ENCODE measurements at regions not wholly inside any gene's neighbourhood (a gene's known extent, or its start where the extent isn't known, plus 50 kb on each side); places are given as distances from the start of the nearest gene placed in this dataset.
A peak's percentile ranks its signal among the peaks of the same experiment; 100 is the strongest.

- Histone ChIP-seq H3K36me3 (replicated peaks in 1 of 2; ENCODE audit: control extremely low read depth in 1 of 2, control insufficient read depth in 1 of 2, extremely low read depth in 1 of 2, insufficient read depth in 2 of 2, low read length in 1 of 2) (no peaks in the 10 kb centered on the region), H3K27ac (ENCODE audit: low read length in 2 of 2) (peak overlapping the region in 1 of 2 donors; percentile 53), H3K79me2 (ENCODE audit: control insufficient read depth, insufficient read depth, low read length) (peaks cover 21% of the 10 kb centered on the region), H3K9me3 (ENCODE audit: control extremely low read depth in 1 of 3, control insufficient read depth in 2 of 3, insufficient read depth in 1 of 3, low read length in 2 of 3) (peaks cover 0 to 11% (median 7%) of the 10 kb centered on the region in 3 donors), H2AFZ (ENCODE audit: insufficient read depth, low read depth, low read length, poor library complexity, severe bottlenecking) (peak overlapping the region; percentile 37), H3K27me3 (replicated peaks in 1 of 4; ENCODE audit: control extremely low read depth in 1 of 4, control insufficient read depth in 3 of 4, insufficient read depth in 4 of 4, low read length in 3 of 4) (no peaks in the 10 kb centered on the region), H3K4me2 (replicated peaks; ENCODE audit: low read depth, low read length, poor library complexity, severe bottlenecking) (peak overlapping the region; percentile 88), H3K4me3 (ENCODE audit: control extremely low read depth in 1 of 5, extremely low read depth in 1 of 5, insufficient read depth in 1 of 5, low read depth in 2 of 5, low read length in 4 of 5) (no peak overlapping the region), H3K9ac (ENCODE audit: low read length) (no peak overlapping the region), H4K20me1 (ENCODE audit: control insufficient read depth, insufficient read depth, low read length, poor library complexity, severe bottlenecking) (no peaks in the 10 kb centered on the region), H3K4me1 (ENCODE audit: control insufficient read depth in 2 of 2, insufficient read depth in 2 of 2, low read length in 2 of 2) (peaks cover 38 to 42% of the 10 kb centered on the region in 2 donors)
- Mint-ChIP-seq H3K4me1 (peaks cover 49% of the 10 kb centered on the region), H3K27me3 (no peaks in the 10 kb centered on the region), H3K9me3 (ENCODE audit: insufficient read depth) (no peaks in the 10 kb centered on the region), H3K4me3 (peak overlapping the region; percentile 65), H3K27ac (peak overlapping the region; percentile 75)
- peak; percentile 49 for DNase-seq
- peak; percentile 39 for ATAC-seq (ENCODE audit: low read depth)
- TF ChIP-seq CTCF (IDR thresholded peaks at IDR 0.05), result no peak
- no peak for TF ChIP-seq EZH2 (IDR thresholded peaks at IDR 0.05; ENCODE audit: borderline replicate concordance, insufficient read depth, low read depth, low read length, poor library complexity, severe bottlenecking)
- ChIA-PET POLR2A (no interaction called here), CTCF (no interaction called here)
- no CpG with 5 or more reads among the region's 5 CpGs for WGBS (ENCODE audit: insufficient coverage)
- intact Hi-C loops (cut with micrococcal nuclease), result loop anchor here (10.0 kb wide), 1 partner anchor 64 kb away; no protein-coding TSS in a partner anchor
Measured at GRCh38 chr14:89621009-89621421, 204.0 kb upstream of the FOXN3 start.

GRCh38 chr14:89620436-89620835, 203.4 kb upstream of the FOXN3 start:
- peak overlapping the region; percentile 87 for H2AFZ ChIP-seq (ENCODE audit: insufficient read depth, low read depth, low read length, poor library complexity, severe bottlenecking)
- H3K27me3 ChIP-seq (replicated peaks in 1 of 4; ENCODE audit: control extremely low read depth in 1 of 4, control insufficient read depth in 3 of 4, insufficient read depth in 4 of 4, low read length in 3 of 4), result no peaks in the 10 kb centered on the region
- DNase-seq (no peak), ATAC-seq (ENCODE audit: low read depth) (no peak)
- no peaks in the 10 kb centered on the region for H3K36me3 ChIP-seq (replicated peaks in 1 of 2; ENCODE audit: control extremely low read depth in 1 of 2, control insufficient read depth in 1 of 2, extremely low read depth in 1 of 2, insufficient read depth in 2 of 2, low read length in 1 of 2)
- no peaks in the 10 kb centered on the region for H4K20me1 ChIP-seq (ENCODE audit: control insufficient read depth, insufficient read depth, low read length, poor library complexity, severe bottlenecking)
- H3K4me3 ChIP-seq (ENCODE audit: control extremely low read depth in 1 of 5, extremely low read depth in 1 of 5, insufficient read depth in 1 of 5, low read depth in 2 of 5, low read length in 4 of 5), result no peak overlapping the region
- CTCF ChIA-PET, result no interaction called here
- H3K9ac ChIP-seq (ENCODE audit: low read length), result no peak overlapping the region
- peak overlapping the region; percentile 88 for H3K4me2 ChIP-seq (replicated peaks; ENCODE audit: low read depth, low read length, poor library complexity, severe bottlenecking)
- WGBS (ENCODE audit: insufficient coverage), result 89% methylated on average over 1 of the region's 6 CpGs
- intact Hi-C loops (cut with micrococcal nuclease), result loop anchor here (1.0 to 10.0 kb wide), 2 partner anchors 64 to 335 kb away; partner anchors contain the start of gene TDP1
- peaks cover 0 to 5% (median under 1%) of the 10 kb centered on the region in 3 donors for H3K9me3 ChIP-seq (ENCODE audit: control extremely low read depth in 1 of 3, control insufficient read depth in 2 of 3, insufficient read depth in 1 of 3, low read length in 2 of 3)
- peak overlapping the region; percentile 20 for H3K4me3 Mint-ChIP-seq
- peak overlapping the region; percentile 75 for H3K27ac Mint-ChIP-seq
- peak overlapping the region in 1 of 2 donors; percentile 53 for H3K27ac ChIP-seq (ENCODE audit: low read length in 2 of 2)
- H3K79me2 ChIP-seq (ENCODE audit: control insufficient read depth, insufficient read depth, low read length), result peaks cover 27% of the 10 kb centered on the region
- peaks cover 52% of the 10 kb centered on the region for H3K4me1 Mint-ChIP-seq
- H3K27me3 Mint-ChIP-seq, result no peaks in the 10 kb centered on the region
- H3K4me1 ChIP-seq (ENCODE audit: control insufficient read depth in 2 of 2, insufficient read depth in 2 of 2, low read length in 2 of 2), result peaks cover 38 to 41% of the 10 kb centered on the region in 2 donors
- TF ChIP-seq EZH2 (IDR thresholded peaks at IDR 0.05; ENCODE audit: borderline replicate concordance, insufficient read depth, low read depth, low read length, poor library complexity, severe bottlenecking) (no peak), CTCF (IDR thresholded peaks at IDR 0.05) (no peak)
- POLR2A ChIA-PET, result interaction anchor here (0.6 to 0.9 kb wide), 2 partner anchors 80 to 101 kb away, joined by 3 to 6 read pairs; no protein-coding TSS in a partner anchor
- H3K9me3 Mint-ChIP-seq (ENCODE audit: insufficient read depth), result no peaks in the 10 kb centered on the region

All from B cell (primary cell).